IMR-90 (cell line): ENCODE measurements at regions not wholly inside any gene's neighbourhood (a gene's known extent, or its start where the extent isn't known, plus 50 kb on each side); places are given as distances from the start of the nearest gene placed in this dataset.
"Not testable (repeated sequence)": the region's sequence is repeated elsewhere in the genome, so short reads cannot be mapped to it uniquely, and the experiment has no call there.

ENCODE experiments used
- ATAC-seq: fragments of 200-7000 bp; cut with Tn5 transposase; 2 replicates; pipeline ENCODE4 v1.9.1; 2020; ENCODE audit warnings: low read depth, mild to moderate bottlenecking, moderate library complexity
- BruUV-seq: library from RNA; stranded (reverse); fragments of 400-500 nt; replicated peaks from 2 replicates; lab custom pipeline; 2021; lab: Mats Ljungman, UMichigan
- CTCF ChIA-PET: fragments of 300-600 bp; formaldehyde crosslinking; extraction: SDS; loops from one replicate; lab custom pipeline; 2021; ENCODE audit warnings: antibody characterized with exemption; lab: Yijun Ruan, JAX
- POLR2A ChIA-PET: fragments of 300-600 bp; sonication (Branson Sonifier 250); formaldehyde crosslinking; loops from one replicate; lab custom pipeline; 2022; ENCODE audit warnings: antibody characterized with exemption; ENCODE audit not compliant: unreplicated experiment; lab: Charles Lee
- DNase-seq: peaks from one replicate; pipeline ENCODE4 v3.0.0; 2013
- H2AFZ ChIP-seq: replicated peaks from 2 replicates; pipeline ENCODE3; 2013; ENCODE audit warnings: low read length, mild to moderate bottlenecking; ENCODE audit not compliant: poor library complexity
- H2AK5ac ChIP-seq: 2 replicates; pipeline ENCODE4 v1.6.1; 2013; ENCODE audit warnings: low read depth, low read length, inconsistent platforms
- H2AK9ac ChIP-seq: replicated peaks from 2 replicates; pipeline ENCODE3; 2013; ENCODE audit warnings: mild to moderate bottlenecking, low read depth, low read length, moderate library complexity; ENCODE audit not compliant: poor library complexity
- H2BK120ac ChIP-seq: 2 replicates; pipeline ENCODE4 v1.6.1; 2013; ENCODE audit warnings: low read depth, low read length, inconsistent platforms
- H2BK15ac ChIP-seq: 3 replicates; pipeline ENCODE4 v1.6.1; 2013; ENCODE audit warnings: low read depth, low read length, inconsistent platforms
- H2BK20ac ChIP-seq: 2 replicates; pipeline ENCODE4 v1.6.1; 2013; ENCODE audit warnings: low read depth, mild to moderate bottlenecking, inconsistent platforms, low read length, moderate library complexity
- H2BK5ac ChIP-seq: 2 replicates; pipeline ENCODE4 v1.6.1; 2013; ENCODE audit warnings: mild to moderate bottlenecking, low read depth, low read length, inconsistent platforms; ENCODE audit not compliant: poor library complexity, severe bottlenecking
- H3K14ac ChIP-seq: replicated peaks from 2 replicates; pipeline ENCODE4 v1.6.1; 2013; ENCODE audit warnings: low read depth, low read length, inconsistent platforms
- H3K18ac ChIP-seq: 2 replicates; pipeline ENCODE4 v1.6.1; 2013; ENCODE audit warnings: low read depth, low read length, control low read depth
- H3K23ac ChIP-seq: 2 replicates; pipeline ENCODE4 v1.6.1; 2013; ENCODE audit warnings: low read depth, low read length, inconsistent platforms
- H3K27ac ChIP-seq: 2 replicates; pipeline ENCODE4 v1.5.1; 2013; ENCODE audit warnings: mild to moderate bottlenecking, control low read depth, low read length; ENCODE audit not compliant: insufficient read depth
- H3K27me3 ChIP-seq: 2 replicates; pipeline ENCODE4 v1.6.1; 2013; ENCODE audit warnings: low read length; ENCODE audit not compliant: control insufficient read depth, insufficient read depth
- H3K36me3 ChIP-seq: 2 replicates; pipeline ENCODE4 v1.6.1; 2013; ENCODE audit warnings: low read length, mixed read lengths; ENCODE audit not compliant: control insufficient read depth, insufficient read depth
- H3K4ac ChIP-seq: 2 replicates; pipeline ENCODE4 v1.6.1; 2013; ENCODE audit warnings: low read depth, low read length, inconsistent platforms
- H3K4me1 ChIP-seq: 2 replicates; pipeline ENCODE4 v1.6.1; 2013; ENCODE audit warnings: low read length, mixed read lengths; ENCODE audit not compliant: control insufficient read depth, insufficient read depth
- H3K4me2 ChIP-seq: 2 replicates; pipeline ENCODE4 v1.6.1; 2013; ENCODE audit warnings: low read depth, mild to moderate bottlenecking, control low read depth, low read length, moderate library complexity
- H3K4me3 ChIP-seq: 2 replicates; pipeline ENCODE4 v1.5.1; 2013; ENCODE audit warnings: low read depth, mild to moderate bottlenecking, control low read depth, low read length, moderate library complexity; ENCODE audit not compliant: insufficient read depth
- H3K56ac ChIP-seq: 2 replicates; pipeline ENCODE4 v1.6.1; 2013; ENCODE audit warnings: low read length, inconsistent platforms; ENCODE audit not compliant: insufficient read depth; ENCODE audit errors: extremely low read depth
- H3K79me1 ChIP-seq, 2 experiments: 2 replicates each; pipeline ENCODE4 v1.6.1; 2013; ENCODE audit warnings: low read length in 2 of 2, inconsistent platforms in 1 of 2, low read depth in 1 of 2
- H3K9ac ChIP-seq: 2 replicates; pipeline ENCODE4 v1.6.1; 2013; ENCODE audit warnings: low read depth, low read length, control low read depth
- H3K9me1 ChIP-seq: 2 replicates; pipeline ENCODE4 v1.6.1; 2013; ENCODE audit warnings: low read length, inconsistent platforms; ENCODE audit not compliant: insufficient read depth
- H3K9me3 ChIP-seq: 2 replicates; pipeline ENCODE4 v1.6.1; 2013; ENCODE audit warnings: low read length; ENCODE audit not compliant: control insufficient read depth, insufficient read depth
- H4K20me1 ChIP-seq: 2 replicates; pipeline ENCODE4 v1.6.1; 2013; ENCODE audit warnings: low read length, inconsistent platforms; ENCODE audit not compliant: insufficient read depth
- H4K5ac ChIP-seq: 2 replicates; pipeline ENCODE4 v1.6.1; 2013; ENCODE audit warnings: mild to moderate bottlenecking, low read depth, low read length, control low read depth
- H4K8ac ChIP-seq, 2 experiments: 2 replicates each; pipeline ENCODE4 v1.6.1; 2013; ENCODE audit warnings: low read depth in 2 of 2, low read length in 2 of 2, control low read depth in 1 of 2, inconsistent platforms in 1 of 2
- H4K91ac ChIP-seq: 2 replicates; pipeline ENCODE4 v1.6.1; 2013; ENCODE audit warnings: low read depth, low read length, inconsistent platforms; ENCODE audit not compliant: insufficient read depth
- CHD1 ChIP-seq: IDR thresholded peaks from 2 replicates; pipeline ENCODE4 v1.6.1; 2012; ENCODE audit warnings: low read depth, low read length, improper control_type of control experiment
- NFE2L2 ChIP-seq: fragments of 150-350 bp; IDR thresholded peaks from 2 replicates; pipeline ENCODE4 v1.6.1; 2016; ENCODE audit warnings: low read depth, mild to moderate bottlenecking, low read length
- WGBS, 2 experiments: methylation state at CpG; one replicate each; pipeline versions ENCODE4 v1.1.5 to v1.1.7; 2013; ENCODE audit warnings: missing lambda C conversion rate in 2 of 2; ENCODE audit not compliant: insufficient read length in 1 of 2; ENCODE audit errors: extremely low coverage in 2 of 2; 5-methylcytosine and 5-hydroxymethylcytosine counted together
- dilution Hi-C: fragments of 300-500 bp; cut with HindIII; formaldehyde crosslinking; loops from one replicate; pipeline ENCODE4 v1.14.3; 2018; ENCODE audit warnings: low sequenced_read_pairs; ENCODE audit not compliant: unreplicated experiment
- in situ Hi-C: fragments of 300-500 bp; cut with MboI; formaldehyde crosslinking; loops from 3 replicates; pipeline ENCODE4 v1.14.3; 2019; ENCODE audit warnings: low sequenced_read_pairs, inconsistent platforms, mixed read lengths
- intact Hi-C: fragments of 100-400 bp; cut with micrococcal nuclease; formaldehyde crosslinking; loops from 2 replicates; pipeline ENCODE4 v1.10.0; 2022

GRCh38 chr7:106447318-106447847 is 162.6 kb upstream of the NAMPT start:
- H2AK5ac ChIP-seq = no peak overlapping the region
- ChIA-PET CTCF (interaction anchor here (1.1 kb wide), 1 partner anchor 271 kb away, joined by 4 read pairs; no protein-coding TSS in a partner anchor), POLR2A (no interaction called here)
- DNase-seq = no peak
- dilution Hi-C loops = no loop called here
- no peak overlapping the region for H2AK9ac ChIP-seq
- intact Hi-C loops = no loop called here
- H3K14ac ChIP-seq = no peak overlapping the region
- no peak overlapping the region for H4K8ac ChIP-seq
- H3K56ac ChIP-seq = no peak overlapping the region
- H2BK120ac ChIP-seq = no peak overlapping the region
- H2AFZ ChIP-seq = no peak overlapping the region
- no CpG with 5 or more reads among the region's 3 CpGs for WGBS, 2 experiments
- H3K18ac ChIP-seq = no peak overlapping the region
- in situ Hi-C loops = no loop called here
- H3K23ac ChIP-seq = no peak overlapping the region
- H3K4me3 ChIP-seq = no peak overlapping the region
- no peak overlapping the region for H3K9ac ChIP-seq
- TF ChIP-seq NFE2L2 (no peak), CHD1 (no peak)
- no peak overlapping the region for H3K4me2 ChIP-seq
- H3K79me1 ChIP-seq = no peaks in the 10 kb centered on the region
- no peaks in the 10 kb centered on the region; the same call in 1 of the 2 replicates for H3K4me1 ChIP-seq
- H4K20me1 ChIP-seq = no peaks in the 10 kb centered on the region
- no peak overlapping the region for H2BK5ac ChIP-seq
- no peaks in the 10 kb centered on the region for H3K27me3 ChIP-seq
- no peak overlapping the region for H4K5ac ChIP-seq
- H3K27ac ChIP-seq = no peak overlapping the region
- no peaks in the 10 kb centered on the region for H3K9me1 ChIP-seq
- H3K36me3 ChIP-seq = no peaks in the 10 kb centered on the region
- no peak overlapping the region for H2BK15ac ChIP-seq
- no peak overlapping the region for H4K91ac ChIP-seq
- H3K4ac ChIP-seq = no peak overlapping the region
- ATAC-seq = no peak
- no peaks in the 10 kb centered on the region for H3K9me3 ChIP-seq
- BruUV-seq = no TSS peak
- H2BK20ac ChIP-seq = no peak overlapping the region

GRCh38 chr7:106445366-106445765 is 160.6 kb upstream of the NAMPT start:
- H2BK5ac ChIP-seq, H2BK120ac ChIP-seq, H2BK20ac ChIP-seq, H2BK15ac ChIP-seq, in situ Hi-C loops, H3K4me2 ChIP-seq, H4K20me1 ChIP-seq, H3K27me3 ChIP-seq, POLR2A ChIA-PET, H4K91ac ChIP-seq, H3K14ac ChIP-seq, H3K9me1 ChIP-seq, DNase-seq, H3K56ac ChIP-seq, H2AFZ ChIP-seq, H3K27ac ChIP-seq, H2AK5ac ChIP-seq, H3K36me3 ChIP-seq, dilution Hi-C loops, H3K18ac ChIP-seq, H3K4me1 ChIP-seq, intact Hi-C loops, H3K9ac ChIP-seq, H3K23ac ChIP-seq, H3K79me1 ChIP-seq, ATAC-seq, CTCF ChIA-PET, H4K8ac ChIP-seq, H3K9me3 ChIP-seq, H3K4me3 ChIP-seq, H4K5ac ChIP-seq, BruUV-seq, H2AK9ac ChIP-seq, H3K4ac ChIP-seq: not testable (repeated sequence)
